Left ventricle myocardium superior (tissue), 1 donor: ENCODE measurements at regions not wholly inside any gene's neighbourhood (a gene's known extent, or its start where the extent isn't known, plus 50 kb on each side); places are given as distances from the start of the nearest gene placed in this dataset.

ENCODE experiments used
- ATAC-seq: fragments of 200-7000 bp; cut with Tn5 transposase; one replicate; pipeline ENCODE4 v1.9.1; 2020; ENCODE audit warnings: mild to moderate bottlenecking, moderate library complexity
- DNase-seq: peaks from one replicate; pipeline ENCODE4 v3.0.0-alpha.2; 2020
- intact Hi-C: fragments of 100-400 bp; cut with micrococcal nuclease; formaldehyde crosslinking; loops from one replicate; pipeline ENCODE4 v1.11.0; 2022
- donor health status: DM: no; HTN: yes; CAD: no; lungs with severe emphysema.

GRCh38 chr12:115504306-115505290 is 772.9 kb downstream of the MED13L start:
- peak; percentile 74 for ATAC-seq
- intact Hi-C loops, result no loop called here
- peak; percentile 44 for DNase-seq

- intact Hi-C loops, result no loop called here
- ATAC-seq, result no peak
- DNase-seq, result no peak
Observed at GRCh38 chr12:115500872-115501271, 776.6 kb downstream of the MED13L start.

- DNase-seq (no peak), ATAC-seq (no peak)
- intact Hi-C loops, result no loop called here
Observed at GRCh38 chr12:115495300-115495699, 782.2 kb downstream of the MED13L start.

- intact Hi-C loops, result no loop called here
- ATAC-seq, result no peak
- DNase-seq, result no peak
Observed at GRCh38 chr12:115492553-115492952, 784.9 kb downstream of the MED13L start.

- intact Hi-C loops, result no loop called here
- ATAC-seq, result no peak
- DNase-seq, result no peak
Observed at GRCh38 chr12:115491511-115492250, 785.8 kb downstream of the MED13L start.

GRCh38 chr12:115489253-115489652 is 788.2 kb downstream of the MED13L start:
- ATAC-seq (peak; percentile 34), DNase-seq (no peak)
- intact Hi-C loops, result no loop called here

- DNase-seq, result no peak
- ATAC-seq, result no peak
- intact Hi-C loops, result no loop called here
Observed at GRCh38 chr12:115485967-115486366, 791.5 kb downstream of the MED13L start.

GRCh38 chr12:115485503-115485902 is 792.0 kb downstream of the MED13L start:
- ATAC-seq, result no peak
- DNase-seq, result no peak
- intact Hi-C loops, result no loop called here

- ATAC-seq (no peak), DNase-seq (no peak)
- intact Hi-C loops, result no loop called here
Observed at GRCh38 chr12:115482943-115483342, 794.5 kb downstream of the MED13L start.

- intact Hi-C loops, result no loop called here
- no peak for DNase-seq
- no peak for ATAC-seq
Observed at GRCh38 chr12:115481141-115481540, 796.4 kb downstream of the MED13L start.

- intact Hi-C loops, result no loop called here
- no peak for DNase-seq
- ATAC-seq, result no peak
Observed at GRCh38 chr12:115478505-115478904, 794.5 kb upstream of the TBX3 start.

GRCh38 chr12:115474539-115475353 is 790.8 kb upstream of the TBX3 start:
- no peak for ATAC-seq
- intact Hi-C loops, result no loop called here
- no peak for DNase-seq

GRCh38 chr12:115473257-115473956 is 789.4 kb upstream of the TBX3 start:
- DNase-seq (no peak), ATAC-seq (no peak)
- intact Hi-C loops, result no loop called here

- no peak for ATAC-seq
Observed at GRCh38 chr12:115472852-115473251, 788.9 kb upstream of the TBX3 start.

GRCh38 chr12:115470977-115471376 is 787.0 kb upstream of the TBX3 start:
- intact Hi-C loops, result no loop called here
- no peak for DNase-seq
- ATAC-seq, result no peak

More at GRCh38 chr12:115472852-115473251, 788.9 kb upstream of the TBX3 start:
- DNase-seq, result no peak
- intact Hi-C loops, result no loop called here

- DNase-seq (no peak), ATAC-seq (no peak)
- intact Hi-C loops, result no loop called here
Observed at GRCh38 chr12:115470526-115470925, 786.6 kb upstream of the TBX3 start.

- DNase-seq (no peak), ATAC-seq (peak; percentile 67)
- intact Hi-C loops, result no loop called here
Observed at GRCh38 chr12:115468087-115468510, 784.1 kb upstream of the TBX3 start.

GRCh38 chr12:115467531-115467930 is 783.6 kb upstream of the TBX3 start:
- intact Hi-C loops, result no loop called here
- ATAC-seq, result no peak
- no peak for DNase-seq

- ATAC-seq (no peak), DNase-seq (no peak)
- intact Hi-C loops, result no loop called here
Observed at GRCh38 chr12:115466076-115466475, 782.1 kb upstream of the TBX3 start.
